ENCODE measurements at regions not wholly inside any gene's neighbourhood (a gene's known extent, or its start where the extent isn't known, plus 50 kb on each side); places are given as distances from the start of the nearest gene placed in this dataset.

- Histone ChIP-seq H2AFZ (ENCODE audit: low read depth, low read length, poor library complexity, severe bottlenecking) (peak overlapping the region; percentile 68), H3K9ac (ENCODE audit: low read length) (no peak overlapping the region), H3K27me3 (ENCODE audit: insufficient read depth, low read length) (no peaks in the 10 kb centered on the region), H3K9me3 (ENCODE audit: control insufficient read depth in 1 of 2, insufficient read depth in 1 of 2, low read depth in 1 of 2, low read length in 2 of 2) (no peaks in the 10 kb centered on the region), H3K4me3 (replicated peaks in 1 of 2; ENCODE audit: low read depth in 1 of 2, low read length in 2 of 2) (no peak overlapping the region), H3K27ac (ENCODE audit: low read depth, low read length) (no peak overlapping the region), H3K9me2 (ENCODE audit: insufficient read depth) (no peaks in the 10 kb centered on the region), H3K4me2 (ENCODE audit: low read length) (peak overlapping the region; percentile 39; the same call in 1 of the 2 replicates), H3K36me3 (ENCODE audit: control insufficient read depth in 1 of 2, insufficient read depth in 2 of 2, low read length in 2 of 2) (no peaks in the 10 kb centered on the region), H3K79me2 (ENCODE audit: insufficient read depth, low read length) (no peaks in the 10 kb centered on the region), H4K20me1 (ENCODE audit: insufficient read depth) (no peaks in the 10 kb centered on the region), H3K4me1 (ENCODE audit: control insufficient read depth in 1 of 2, insufficient read depth in 2 of 2, low read length in 2 of 2) (peaks cover 10 to 11% of the 10 kb centered on the region in 2 experiments)
- ChIA-PET POLR2A (no interaction called here), CTCF (no interaction called here), RAD21 (ENCODE audit: low non-redundant PET in 1 of 2, low total read pairs in 2 of 2, uncharacterized antibody in 2 of 2, unreplicated experiment in 2 of 2) (no interaction called here)
- DNase-seq (ENCODE audit: low read depth, low spot score) (no peak), ATAC-seq (no peak)
- BruUV-seq (replicated peaks) = no TSS peak
- intact Hi-C loops (cut with micrococcal nuclease) = no loop called here
- TF ChIP-seq TCF7L2 (IDR thresholded peaks at IDR 0.05; ENCODE audit: borderline replicate concordance, extremely low read depth, insufficient read depth, insufficient read length) (no peak), CTCF (IDR thresholded peaks at IDR 0.05 in 2 of 3, conservative IDR thresholded peaks at IDR 0.05 in 1 of 3; ENCODE audit: borderline replicate concordance in 1 of 3, insufficient read depth in 1 of 3, low read depth in 2 of 3, low read length in 2 of 3) (no peak), POLR2A (IDR thresholded peaks at IDR 0.05; ENCODE audit: borderline replicate concordance, extremely low read depth, insufficient read depth, insufficient read length) (no peak), ELF1 (IDR thresholded peaks at IDR 0.05; ENCODE audit: borderline replicate concordance, low read depth) (no peak), SRF (IDR thresholded peaks at IDR 0.05; ENCODE audit: low read depth) (no peak)
These were observed 153.1 kb upstream of the AGA start for GRCh38 chr4:177595386-177595785.

GRCh38 chr4:177596035-177596434, 153.8 kb upstream of the AGA start:
- H3K4me2 ChIP-seq (ENCODE audit: low read length) = peak overlapping the region; percentile 39
- no peaks in the 10 kb centered on the region for H4K20me1 ChIP-seq (ENCODE audit: insufficient read depth)
- peaks cover 10 to 11% of the 10 kb centered on the region in 2 experiments for H3K4me1 ChIP-seq (ENCODE audit: control insufficient read depth in 1 of 2, insufficient read depth in 2 of 2, low read length in 2 of 2)
- H3K4me3 ChIP-seq (replicated peaks in 1 of 2; ENCODE audit: low read depth in 1 of 2, low read length in 2 of 2) = no peak overlapping the region
- POLR2A ChIA-PET = no interaction called here
- H3K9me2 ChIP-seq (ENCODE audit: insufficient read depth) = no peaks in the 10 kb centered on the region
- DNase-seq (ENCODE audit: low read depth, low spot score) (peak; percentile 76), ATAC-seq (peak; percentile 100)
- CTCF ChIA-PET = no interaction called here
- no peaks in the 10 kb centered on the region for H3K36me3 ChIP-seq (ENCODE audit: control insufficient read depth in 1 of 2, insufficient read depth in 2 of 2, low read length in 2 of 2)
- H3K79me2 ChIP-seq (ENCODE audit: insufficient read depth, low read length) = no peaks in the 10 kb centered on the region
- RAD21 ChIA-PET (ENCODE audit: low non-redundant PET in 1 of 2, low total read pairs in 2 of 2, uncharacterized antibody in 2 of 2, unreplicated experiment in 2 of 2) = no interaction called here
- H3K27me3 ChIP-seq (ENCODE audit: insufficient read depth, low read length) = no peaks in the 10 kb centered on the region
- no peaks in the 10 kb centered on the region for H3K9me3 ChIP-seq (ENCODE audit: control insufficient read depth in 1 of 2, insufficient read depth in 1 of 2, low read depth in 1 of 2, low read length in 2 of 2)
- H3K9ac ChIP-seq (ENCODE audit: low read length) = no peak overlapping the region
- H2AFZ ChIP-seq (ENCODE audit: low read depth, low read length, poor library complexity, severe bottlenecking) = peak overlapping the region; percentile 68
- H3K27ac ChIP-seq (ENCODE audit: low read depth, low read length) = no peak overlapping the region
- no TSS peak for BruUV-seq (replicated peaks)
- intact Hi-C loops (cut with micrococcal nuclease) = no loop called here
- TF ChIP-seq MAX (IDR thresholded peaks at IDR 0.05) (peak; percentile 45; the same call in 1 of the 2 replicates), ZFX (IDR thresholded peaks at IDR 0.05) (no peak), YY1 (IDR thresholded peaks at IDR 0.05; ENCODE audit: extremely low read depth, insufficient replicate concordance, low read depth, low read length) (no peak), EZH2phosphoT487 (IDR thresholded peaks at IDR 0.05; ENCODE audit: borderline replicate concordance) (no peak), RAD21 (IDR thresholded peaks at IDR 0.05; ENCODE audit: low read depth) (peak; percentile 20; the same call in 1 of the 2 replicates), JUND (IDR thresholded peaks at IDR 0.05) (peak; percentile 97), ZBTB33 (IDR thresholded peaks at IDR 0.05; ENCODE audit: extremely low read depth, insufficient replicate concordance, low read length) (no peak), CEBPB (IDR thresholded peaks at IDR 0.05; ENCODE audit: low read depth) (peak; percentile 62; the same call in 1 of the 2 replicates), EZH2 (IDR thresholded peaks at IDR 0.05) (no peak), ELF1 (IDR thresholded peaks at IDR 0.05; ENCODE audit: borderline replicate concordance, low read depth) (no peak), EGR1 (IDR thresholded peaks at IDR 0.05; ENCODE audit: low read depth) (no peak), ZNF274 (IDR thresholded peaks at IDR 0.05; ENCODE audit: low read depth, low read length) (no peak), POLR2AphosphoS5 (IDR thresholded peaks at IDR 0.05; ENCODE audit: low read depth, low read length) (peak; percentile 43; the same call in 1 of the 2 replicates), TCF7L2 (IDR thresholded peaks at IDR 0.05; ENCODE audit: borderline replicate concordance, extremely low read depth, insufficient read depth, insufficient read length) (no peak), CBX3 (IDR thresholded peaks at IDR 0.05; ENCODE audit: low read depth) (peak; percentile 73; the same call in 1 of the 2 replicates), POLR2A (IDR thresholded peaks at IDR 0.05; ENCODE audit: borderline replicate concordance, extremely low read depth, insufficient read depth, insufficient read length) (no peak)

Measured in HCT116 (cell line).